H9 (cell line): ENCODE measurements at regions not wholly inside any gene's neighbourhood (a gene's known extent, or its start where the extent isn't known, plus 50 kb on each side); places are given as distances from the start of the nearest gene placed in this dataset.

ENCODE experiments used
- DNase-seq: peaks from one replicate; pipeline ENCODE4 v3.0.0-alpha.2; 2017
- H2AFZ ChIP-seq: one replicate; pipeline ENCODE4 v1.6.1; 2013; ENCODE audit warnings: mild to moderate bottlenecking, low read length, control low read depth, moderate library complexity
- H2AK5ac ChIP-seq: 2 replicates; pipeline ENCODE4 v1.6.1; 2013; ENCODE audit warnings: low read length, control low read depth, mixed read lengths; ENCODE audit not compliant: insufficient read length
- H2BK120ac ChIP-seq: one replicate; pipeline ENCODE4 v1.6.1; 2013; ENCODE audit warnings: low read depth, mild to moderate bottlenecking, low read length, control low read depth, inconsistent platforms; ENCODE audit not compliant: poor library complexity, severe bottlenecking
- H2BK12ac ChIP-seq: 2 replicates; pipeline ENCODE4 v1.6.1; 2013; ENCODE audit warnings: low read length, control low read depth, mixed read lengths, low read depth; ENCODE audit not compliant: insufficient read length
- H2BK15ac ChIP-seq: 2 replicates; pipeline ENCODE4 v1.6.1; 2013; ENCODE audit warnings: low read depth, low read length, control low read depth
- H2BK20ac ChIP-seq: one replicate; pipeline ENCODE4 v1.6.1; 2013; ENCODE audit warnings: low read depth, mild to moderate bottlenecking, low read length, control low read depth, inconsistent platforms; ENCODE audit not compliant: poor library complexity, severe bottlenecking
- H2BK5ac ChIP-seq: 2 replicates; pipeline ENCODE4 v1.6.1; 2013; ENCODE audit warnings: low read length, control low read depth, mixed read lengths; ENCODE audit not compliant: insufficient read length
- H3K14ac ChIP-seq: 2 replicates; pipeline ENCODE4 v1.6.1; 2013; ENCODE audit warnings: low read length, control low read depth; ENCODE audit not compliant: insufficient read depth
- H3K18ac ChIP-seq: 2 replicates; pipeline ENCODE4 v1.6.1; 2013; ENCODE audit warnings: low read depth, mild to moderate bottlenecking, mixed read lengths, low read length, control low read depth; ENCODE audit not compliant: insufficient read length
- H3K23ac ChIP-seq: 2 replicates; pipeline ENCODE4 v1.6.1; 2013; ENCODE audit warnings: low read length, control low read depth, mixed read lengths, low read depth; ENCODE audit not compliant: insufficient read length
- H3K23me2 ChIP-seq: 2 replicates; pipeline ENCODE4 v1.6.1; 2013; ENCODE audit warnings: low read depth, mild to moderate bottlenecking, mixed read lengths, low read length, control low read depth; ENCODE audit not compliant: insufficient read length, poor library complexity, severe bottlenecking
- H3K27ac ChIP-seq: 2 replicates; pipeline ENCODE4 v1.5.1; 2013; ENCODE audit warnings: low read length, control low read depth, mixed read lengths, low read depth; ENCODE audit not compliant: insufficient read length
- H3K27me3 ChIP-seq: 2 replicates; pipeline ENCODE4 v1.6.1; 2013; ENCODE audit warnings: low read length, control low read depth, inconsistent platforms; ENCODE audit not compliant: insufficient read depth
- H3K4ac ChIP-seq: 2 replicates; pipeline ENCODE4 v1.6.1; 2013; ENCODE audit warnings: low read depth, mild to moderate bottlenecking, control low read depth, inconsistent platforms, low read length, moderate library complexity
- H3K4me1 ChIP-seq: 2 replicates; pipeline ENCODE4 v1.6.1; 2013; ENCODE audit warnings: low read length, control low read depth, inconsistent platforms; ENCODE audit not compliant: insufficient read depth
- H3K4me2 ChIP-seq: 2 replicates; pipeline ENCODE4 v1.6.1; 2013; ENCODE audit warnings: low read length, control low read depth, mixed read lengths; ENCODE audit not compliant: insufficient read length, insufficient read depth
- H3K56ac ChIP-seq: 2 replicates; pipeline ENCODE4 v1.6.1; 2013; ENCODE audit warnings: low read depth, mild to moderate bottlenecking, mixed read lengths, low read length, control low read depth; ENCODE audit not compliant: insufficient read length
- H3K79me1 ChIP-seq: 2 replicates; pipeline ENCODE4 v1.6.1; 2013; ENCODE audit warnings: low read depth, mild to moderate bottlenecking, moderate library complexity, low read length, control low read depth, inconsistent platforms; ENCODE audit not compliant: insufficient read depth, poor library complexity, severe bottlenecking
- H3K79me2 ChIP-seq: 2 replicates; pipeline ENCODE4 v1.6.1; 2013; ENCODE audit warnings: low read length, control low read depth, inconsistent platforms; ENCODE audit not compliant: insufficient read depth
- H3K9ac ChIP-seq: 2 replicates; pipeline ENCODE4 v1.6.1; 2013; ENCODE audit warnings: low read length, control low read depth, mixed read lengths; ENCODE audit not compliant: insufficient read length; ENCODE audit errors: extremely low read depth
- H3K9me3 ChIP-seq: one replicate; pipeline ENCODE4 v1.6.1; 2013; ENCODE audit warnings: low read depth, low read length, inconsistent platforms; ENCODE audit not compliant: control insufficient read depth
- H3T11ph ChIP-seq: one replicate; pipeline ENCODE4 v1.6.1; 2013; ENCODE audit warnings: mild to moderate bottlenecking, low read length, control low read depth, inconsistent platforms
- H4K20me1 ChIP-seq: one replicate; pipeline ENCODE4 v1.6.1; 2013; ENCODE audit not compliant: control insufficient read depth, insufficient read length, insufficient read depth
- H4K5ac ChIP-seq: 2 replicates; pipeline ENCODE4 v1.6.1; 2013; ENCODE audit warnings: low read depth, mild to moderate bottlenecking, mixed read lengths, low read length, control low read depth; ENCODE audit not compliant: insufficient read length
- H4K8ac ChIP-seq: replicated peaks from 2 replicates; pipeline ENCODE4 v1.6.1; 2013; ENCODE audit warnings: low read length, control low read depth, mixed read lengths, low read depth; ENCODE audit not compliant: insufficient read length
- H4K91ac ChIP-seq: 2 replicates; pipeline ENCODE4 v1.6.1; 2013; ENCODE audit warnings: low read depth, mild to moderate bottlenecking, moderate library complexity, mixed read lengths, low read length, control low read depth; ENCODE audit not compliant: insufficient read length
- H3K27ac Mint-ChIP-seq, 3 experiments: 2 replicates in 2 of 3; 3 replicates in 1 of 3; pipeline ENCODE4 v1.8.0; 2020 to 2021; ENCODE audit warnings: mixed read lengths in 3 of 3, mild to moderate bottlenecking in 1 of 3, moderate library complexity in 1 of 3
- H3K27me3 Mint-ChIP-seq: 2 replicates; pipeline ENCODE4 v1.8.0; 2021; ENCODE audit warnings: low read depth, mild to moderate bottlenecking, moderate library complexity, mixed read lengths
- H3K36me3 Mint-ChIP-seq, 3 experiments: 2 replicates in 2 of 3; 3 replicates in 1 of 3; pipeline ENCODE4 v1.8.0; 2020 to 2021; ENCODE audit warnings: low read depth in 3 of 3, mixed read lengths in 3 of 3; ENCODE audit not compliant: insufficient read depth in 1 of 3
- H3K4me1 Mint-ChIP-seq, 2 experiments: 2 replicates each; pipeline ENCODE4 v1.8.0; 2020; ENCODE audit warnings: mixed read lengths in 2 of 2
- H3K4me3 Mint-ChIP-seq, 2 experiments: 2 replicates in 1 of 2; 3 replicates in 1 of 2; pipeline ENCODE4 v1.8.0; 2020 to 2021; ENCODE audit warnings: mild to moderate bottlenecking in 2 of 2, mixed read lengths in 2 of 2, moderate library complexity in 1 of 2
- H3K9me3 Mint-ChIP-seq, 2 experiments: 2 replicates in 1 of 2; 3 replicates in 1 of 2; pipeline ENCODE4 v1.8.0; 2020; ENCODE audit warnings: mild to moderate bottlenecking in 2 of 2, mixed read lengths in 2 of 2, moderate library complexity in 1 of 2
- WGBS: extraction: QIAGEN DNeasy Blood & Tissue Kit; methylation state at CpG from one replicate; pipeline ENCODE4 v1.1.7; 2013; ENCODE audit warnings: missing lambda C conversion rate, low lambda C conversion rate, mixed read lengths; ENCODE audit not compliant: insufficient read length; ENCODE audit errors: extremely low coverage; 5-methylcytosine and 5-hydroxymethylcytosine counted together
- TF ChIP-seq, protein P1 (sequence below): fragments of 200-600 bp; sonication (generic); conservative IDR thresholded peaks from 3 replicates; pipeline ENCODE4 v1.8.0; 2021; ENCODE audit warnings: antibody characterized with exemption, mild to moderate bottlenecking

DNA sequence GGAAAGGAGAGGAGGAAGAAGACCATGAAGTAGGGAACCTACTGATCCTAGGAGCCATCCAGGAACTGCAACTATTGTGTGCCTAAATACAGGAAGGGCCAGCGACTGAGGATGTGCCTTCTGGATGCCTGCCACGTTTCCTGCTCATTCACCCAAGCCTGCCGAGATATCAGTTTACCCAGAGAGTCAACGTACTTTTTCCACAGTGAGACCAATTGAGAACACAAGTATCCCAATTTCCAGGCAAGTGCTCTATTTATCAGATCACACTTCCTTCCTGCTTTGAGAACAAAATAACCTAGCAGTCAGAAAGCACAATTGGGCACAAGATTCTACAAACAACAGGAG, 122.4 kb downstream of the AKAP11 start:
- Mint-ChIP-seq H3K4me1 (peaks cover 11 to 12% of the 10 kb centered on the region in 2 experiments), H3K27ac (no peak overlapping the region), H3K36me3 (peaks cover 0 to 1% (median 0%) of the 10 kb centered on the region in 3 experiments; a peak in 2 of 7 replicates), H3K27me3 (no peaks in the 10 kb centered on the region), H3K9me3 (no peaks in the 10 kb centered on the region; a peak in 2 of 5 replicates), H3K4me3 (no peak overlapping the region)
- H3K23me2 ChIP-seq: no peaks in the 10 kb centered on the region
- no peak overlapping the region for H2BK20ac ChIP-seq
- H2BK15ac ChIP-seq: no peak overlapping the region
- no peak overlapping the region for H4K91ac ChIP-seq
- H3K27me3 ChIP-seq: no peaks in the 10 kb centered on the region
- H2AFZ ChIP-seq: no peak overlapping the region
- H4K5ac ChIP-seq: no peak overlapping the region
- H3K18ac ChIP-seq: no peak overlapping the region
- DNase-seq: no peak
- WGBS: no CpG with 5 or more reads among the region's 4 CpGs
- H3K56ac ChIP-seq: no peak overlapping the region
- H3K4me2 ChIP-seq: no peak overlapping the region
- no peaks in the 10 kb centered on the region for H3K4me1 ChIP-seq
- no peaks in the 10 kb centered on the region for H3K79me2 ChIP-seq
- H4K8ac ChIP-seq: no peak overlapping the region
- no peak overlapping the region for H2BK5ac ChIP-seq
- H3K23ac ChIP-seq: no peak overlapping the region
- no peak overlapping the region for H2BK120ac ChIP-seq
- H3T11ph ChIP-seq: no peak overlapping the region
- no peaks in the 10 kb centered on the region for H3K79me1 ChIP-seq
- H3K27ac ChIP-seq: no peak overlapping the region
- no peak overlapping the region for H3K14ac ChIP-seq
- H3K9me3 ChIP-seq: no peaks in the 10 kb centered on the region
- no peak overlapping the region for H2BK12ac ChIP-seq
- H3K4ac ChIP-seq: no peak overlapping the region
- no peak overlapping the region for H2AK5ac ChIP-seq
- TF ChIP-seq, protein P1, sequence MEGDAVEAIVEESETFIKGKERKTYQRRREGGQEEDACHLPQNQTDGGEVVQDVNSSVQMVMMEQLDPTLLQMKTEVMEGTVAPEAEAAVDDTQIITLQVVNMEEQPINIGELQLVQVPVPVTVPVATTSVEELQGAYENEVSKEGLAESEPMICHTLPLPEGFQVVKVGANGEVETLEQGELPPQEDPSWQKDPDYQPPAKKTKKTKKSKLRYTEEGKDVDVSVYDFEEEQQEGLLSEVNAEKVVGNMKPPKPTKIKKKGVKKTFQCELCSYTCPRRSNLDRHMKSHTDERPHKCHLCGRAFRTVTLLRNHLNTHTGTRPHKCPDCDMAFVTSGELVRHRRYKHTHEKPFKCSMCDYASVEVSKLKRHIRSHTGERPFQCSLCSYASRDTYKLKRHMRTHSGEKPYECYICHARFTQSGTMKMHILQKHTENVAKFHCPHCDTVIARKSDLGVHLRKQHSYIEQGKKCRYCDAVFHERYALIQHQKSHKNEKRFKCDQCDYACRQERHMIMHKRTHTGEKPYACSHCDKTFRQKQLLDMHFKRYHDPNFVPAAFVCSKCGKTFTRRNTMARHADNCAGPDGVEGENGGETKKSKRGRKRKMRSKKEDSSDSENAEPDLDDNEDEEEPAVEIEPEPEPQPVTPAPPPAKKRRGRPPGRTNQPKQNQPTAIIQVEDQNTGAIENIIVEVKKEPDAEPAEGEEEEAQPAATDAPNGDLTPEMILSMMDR: no peak
- H3K9ac ChIP-seq: no peak overlapping the region
- no peaks in the 10 kb centered on the region for H4K20me1 ChIP-seq
